ENCODE measurements at regions not wholly inside any gene's neighbourhood (a gene's known extent, or its start where the extent isn't known, plus 50 kb on each side); places are given as distances from the start of the nearest gene placed in this dataset.

- no peaks in the 10 kb centered on the region for H3K9me3 Mint-ChIP-seq
- peak overlapping the region; percentile 10 for H3K27ac ChIP-seq (ENCODE audit: low read length)
- ATAC-seq (peak in 2 of 3 donors; percentile 9 to 54), DNase-seq (peak in 1 of 2 donors; percentile 27)
- peak overlapping the region; percentile 3 to 29 for H3K27ac Mint-ChIP-seq
- peaks cover 9% of the 10 kb centered on the region for H3K4me1 ChIP-seq (ENCODE audit: control insufficient read depth, insufficient read depth, low read length)
- H3K4me3 ChIP-seq (ENCODE audit: low read length): no peak overlapping the region
- peak overlapping the region; percentile 7 for H3K4me3 Mint-ChIP-seq
- no peaks in the 10 kb centered on the region for H3K36me3 ChIP-seq (ENCODE audit: control insufficient read depth, insufficient read depth, low read length)
- H3K4me1 Mint-ChIP-seq: peaks cover 17 to 31% of the 10 kb centered on the region in 2 donors
- 58% methylated on average over 4 of the region's 5 CpGs for WGBS (ENCODE audit: insufficient coverage)
- H3K27me3 Mint-ChIP-seq (ENCODE audit: low read depth in 2 of 2): peaks cover 0 to 3% of the 10 kb centered on the region in 2 donors
- H3K36me3 Mint-ChIP-seq: no peaks in the 10 kb centered on the region
- H3K9me3 ChIP-seq (ENCODE audit: control insufficient read depth, insufficient read depth, low read length): no peaks in the 10 kb centered on the region
- intact Hi-C loops (cut with micrococcal nuclease): loop anchor here (5.0 kb wide), 3 partner anchors 33 to 128 kb away; no protein-coding TSS in a partner anchor
- no peaks in the 10 kb centered on the region for H3K27me3 ChIP-seq (ENCODE audit: control insufficient read depth, insufficient read depth, low read length)
- TF ChIP-seq CTCF (IDR thresholded peaks at IDR 0.05): no peak
These were observed 104.4 kb upstream of the STK17B start for GRCh38 chr2:196275646-196276352.

GRCh38 chr2:196276421-196276820, 105.0 kb upstream of the STK17B start:
- WGBS (ENCODE audit: insufficient coverage): 50% methylated on average over 2 of the region's 2 CpGs
- Mint-ChIP-seq H3K4me1 (peaks cover 17 to 31% of the 10 kb centered on the region in 2 donors), H3K9me3 (no peaks in the 10 kb centered on the region), H3K36me3 (no peaks in the 10 kb centered on the region), H3K27me3 (ENCODE audit: low read depth in 2 of 2) (peaks cover 0 to 3% of the 10 kb centered on the region in 2 donors), H3K4me3 (peak overlapping the region; percentile 7), H3K27ac (peak overlapping the region; percentile 3 to 29)
- ATAC-seq (peak in 2 of 3 donors; percentile 10 to 21), DNase-seq (peak in 1 of 2 donors; percentile 14)
- Histone ChIP-seq H3K36me3 (ENCODE audit: control insufficient read depth, insufficient read depth, low read length) (no peaks in the 10 kb centered on the region), H3K27ac (ENCODE audit: low read length) (peak overlapping the region; percentile 21), H3K4me1 (ENCODE audit: control insufficient read depth, insufficient read depth, low read length) (peaks cover 9% of the 10 kb centered on the region), H3K9me3 (ENCODE audit: control insufficient read depth, insufficient read depth, low read length) (no peaks in the 10 kb centered on the region), H3K4me3 (ENCODE audit: low read length) (no peak overlapping the region), H3K27me3 (ENCODE audit: control insufficient read depth, insufficient read depth, low read length) (no peaks in the 10 kb centered on the region)
- no peak for TF ChIP-seq CTCF (IDR thresholded peaks at IDR 0.05)
- intact Hi-C loops (cut with micrococcal nuclease): loop anchor here (5.0 kb wide), 3 partner anchors 34 to 129 kb away; no protein-coding TSS in a partner anchor

GRCh38 chr2:196277002-196277401, 105.6 kb upstream of the STK17B start:
- DNase-seq (peak in 1 of 2 donors; percentile 80), ATAC-seq (peak; percentile 74 to 78 (median 77))
- Mint-ChIP-seq H3K4me1 (peaks cover 17 to 31% of the 10 kb centered on the region in 2 donors), H3K9me3 (no peaks in the 10 kb centered on the region), H3K27ac (peak overlapping the region in 1 of 2 donors; percentile 43), H3K36me3 (no peaks in the 10 kb centered on the region), H3K27me3 (ENCODE audit: low read depth in 2 of 2) (peaks cover 0 to 3% of the 10 kb centered on the region in 2 donors), H3K4me3 (peak overlapping the region; percentile 47)
- no peak overlapping the region for H3K4me3 ChIP-seq (ENCODE audit: low read length)
- H3K9me3 ChIP-seq (ENCODE audit: control insufficient read depth, insufficient read depth, low read length): no peaks in the 10 kb centered on the region
- peaks cover 9% of the 10 kb centered on the region for H3K4me1 ChIP-seq (ENCODE audit: control insufficient read depth, insufficient read depth, low read length)
- no peaks in the 10 kb centered on the region for H3K36me3 ChIP-seq (ENCODE audit: control insufficient read depth, insufficient read depth, low read length)
- no peaks in the 10 kb centered on the region for H3K27me3 ChIP-seq (ENCODE audit: control insufficient read depth, insufficient read depth, low read length)
- peak; percentile 75 for TF ChIP-seq CTCF (IDR thresholded peaks at IDR 0.05)
- no peak overlapping the region for H3K27ac ChIP-seq (ENCODE audit: low read length)
- intact Hi-C loops (cut with micrococcal nuclease): loop anchor here (1.0 to 5.0 kb wide), 5 partner anchors 35 to 199 kb away; no protein-coding TSS in a partner anchor
- WGBS (ENCODE audit: insufficient coverage): 20% methylated on average over 1 of the region's 2 CpGs
